ENCODE measurements at regions not wholly inside any gene's neighbourhood (a gene's known extent, or its start where the extent isn't known, plus 50 kb on each side); places are given as distances from the start of the nearest gene placed in this dataset.
"Not testable (repeated sequence)": the region's sequence is repeated elsewhere in the genome, so short reads cannot be mapped to it uniquely, and the experiment has no call there.

GRCh38 chr6:26170951-26171841 lies 84.0 kb downstream of the HFE start:
- no peak for DNase-seq
- intact Hi-C loops (cut with DNase I), result no loop called here

DNA sequence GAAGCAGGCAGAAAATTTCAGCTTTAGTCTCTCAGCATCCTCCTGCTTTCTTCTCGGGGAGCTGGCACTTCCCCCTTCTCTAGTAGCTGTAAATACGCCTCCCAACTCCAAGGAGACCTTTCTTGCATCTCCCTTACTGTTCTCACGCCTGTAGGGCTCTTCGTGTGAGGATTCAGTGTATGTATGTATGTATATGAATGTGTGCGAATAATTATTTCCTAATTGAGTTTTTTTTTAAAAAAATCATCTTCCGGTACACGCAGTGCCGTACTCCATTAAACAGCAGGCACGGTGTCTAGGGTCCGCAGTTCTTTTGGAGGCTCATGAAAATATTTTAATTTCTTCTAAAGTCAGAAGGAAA lies 85.4 kb downstream of the HFE start:
- DNase-seq, result no peak
- intact Hi-C loops (cut with DNase I), result no loop called here

DNA sequence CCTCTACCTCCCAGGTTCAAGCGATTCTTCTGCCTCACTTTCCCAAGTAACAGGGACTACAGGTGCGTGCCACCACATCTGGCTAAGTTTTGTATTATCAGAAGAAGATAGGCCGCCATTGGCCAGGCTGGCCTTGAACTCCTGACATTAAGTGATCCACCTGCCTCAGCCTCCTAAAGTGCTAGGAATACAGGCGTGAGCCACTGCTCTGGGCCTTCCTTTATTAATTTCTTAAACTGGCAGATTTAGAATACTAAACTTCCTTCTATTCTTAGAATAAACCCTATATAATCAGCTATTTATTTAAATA lies 86.6 kb downstream of the HFE start:
- intact Hi-C loops (cut with DNase I), result no loop called here
- no peak for DNase-seq

- intact Hi-C loops (cut with DNase I), result no loop called here
- no peak for DNase-seq
These were observed 87.8 kb downstream of the HFE start for GRCh38 chr6:26175033-26175427.

DNA sequence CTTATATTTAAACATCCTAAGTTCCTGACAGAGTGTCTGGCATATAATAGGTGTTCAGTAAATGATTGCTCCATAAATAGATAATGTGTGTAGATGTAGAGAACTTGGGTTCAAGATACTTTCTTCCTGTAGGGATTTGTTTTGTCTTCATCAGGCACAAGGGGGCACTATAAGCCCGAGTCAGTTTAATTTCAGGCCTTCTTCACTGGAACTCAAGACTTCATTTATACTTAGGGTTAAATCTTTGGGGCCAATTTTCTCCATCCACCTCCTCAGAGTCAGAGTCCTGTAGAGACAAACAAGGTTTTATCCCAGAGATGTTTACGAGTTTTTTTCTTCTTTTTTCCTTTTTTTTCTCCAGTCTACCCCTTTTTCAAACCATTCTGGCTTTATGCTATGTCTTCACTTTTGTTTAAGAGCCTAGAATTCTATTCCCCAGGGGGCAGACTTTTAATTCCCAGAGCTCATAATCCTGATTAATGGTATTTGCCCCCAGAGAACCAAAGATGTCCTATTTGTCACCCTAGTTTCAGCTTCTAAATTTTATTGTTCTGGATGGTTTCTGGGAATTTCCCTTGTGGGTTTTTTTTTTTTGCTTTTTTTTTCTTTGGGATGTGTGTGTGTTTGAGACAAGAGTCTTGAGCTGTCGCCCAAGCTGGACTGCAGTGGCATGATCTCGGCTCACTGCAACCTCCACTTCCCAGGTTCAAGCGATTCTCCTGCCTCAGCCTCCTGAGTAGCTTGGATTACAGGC lies 88.4 kb downstream of the HFE start:
- DNase-seq, result peak in 2 of 10 donors; percentile 38 to 48
- intact Hi-C loops (cut with DNase I), result no loop called here

GRCh38 chr6:26179675-26180074 lies 92.4 kb downstream of the HFE start:
- intact Hi-C loops (cut with DNase I), result no loop called here
- no peak for DNase-seq

DNA sequence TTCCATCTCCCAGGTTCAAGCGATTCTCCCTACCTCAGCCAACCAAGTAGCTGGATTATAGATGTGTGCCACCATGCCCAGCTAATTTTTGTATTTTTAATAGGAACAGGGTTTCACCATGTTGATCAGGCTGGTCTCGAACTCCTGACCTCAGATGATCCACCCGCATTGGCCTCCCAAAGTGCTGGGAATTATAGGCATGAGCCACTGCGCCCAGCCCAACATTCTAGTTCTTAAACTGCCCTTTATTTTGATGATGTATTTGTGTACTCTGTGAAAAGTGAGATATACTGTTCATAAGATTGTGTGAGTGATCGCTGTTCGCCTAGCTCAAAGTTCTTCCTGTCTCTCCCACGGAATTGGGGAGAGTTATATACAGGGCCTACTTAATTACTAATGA lies 93.1 kb downstream of the HFE start:
- no peak for DNase-seq
- intact Hi-C loops (cut with DNase I), result no loop called here

DNA sequence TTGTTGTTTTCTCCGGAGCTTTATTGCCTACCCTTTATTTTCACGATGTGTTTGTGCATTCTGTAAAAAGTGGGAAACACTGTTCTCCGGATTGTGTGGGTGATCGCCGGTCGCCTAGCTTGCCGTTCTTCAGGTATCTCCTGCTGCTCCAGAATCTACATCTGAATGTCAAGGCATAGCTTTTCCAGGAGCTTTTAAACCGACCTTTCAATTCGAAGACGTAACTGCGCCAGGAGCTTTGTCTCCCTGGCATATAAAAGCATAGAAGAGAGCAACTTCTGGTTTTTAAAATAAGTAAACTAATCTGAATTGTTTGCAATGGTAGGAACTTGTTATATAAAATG lies 96.0 kb downstream of the HFE start:
- intact Hi-C loops (cut with DNase I), result no loop called here
- peak in 2 of 10 donors; percentile 13 to 73 for DNase-seq

DNA sequence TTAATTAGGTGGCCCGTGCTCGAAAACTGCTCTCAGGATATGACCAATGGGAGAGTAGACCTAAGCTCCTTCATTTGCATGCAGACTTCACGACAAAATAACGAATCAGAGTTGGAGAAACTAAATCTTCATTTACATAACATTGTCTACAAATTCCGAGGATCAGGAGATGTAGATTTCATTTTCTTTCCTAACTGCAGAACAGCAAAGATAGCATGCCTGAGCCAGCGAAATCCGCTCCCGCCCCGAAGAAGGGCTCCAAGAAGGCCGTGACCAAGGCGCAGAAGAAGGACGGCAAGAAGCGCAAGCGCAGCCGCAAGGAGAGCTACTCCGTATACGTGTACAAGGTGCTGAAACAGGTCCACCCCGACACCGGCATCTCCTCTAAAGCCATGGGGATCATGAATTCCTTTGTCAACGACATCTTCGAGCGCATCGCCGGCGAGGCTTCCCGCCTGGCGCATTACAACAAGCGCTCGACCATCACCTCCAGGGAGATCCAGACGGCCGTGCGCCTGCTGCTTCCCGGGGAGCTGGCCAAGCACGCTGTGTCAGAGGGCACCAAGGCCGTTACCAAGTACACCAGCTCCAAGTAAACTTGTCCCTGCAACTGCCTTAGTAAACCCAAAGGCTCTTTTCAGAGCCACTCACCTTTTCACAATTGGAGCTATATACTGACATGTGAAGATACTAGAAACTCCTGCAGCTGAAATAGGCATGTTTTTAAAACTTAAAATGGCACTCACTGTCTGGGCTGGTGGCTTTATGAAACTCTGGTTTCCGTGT lies 96.5 kb downstream of the HFE start:
- peak; percentile 40 to 94 (median 65) for DNase-seq
- intact Hi-C loops (cut with DNase I), result no loop called here

DNA sequence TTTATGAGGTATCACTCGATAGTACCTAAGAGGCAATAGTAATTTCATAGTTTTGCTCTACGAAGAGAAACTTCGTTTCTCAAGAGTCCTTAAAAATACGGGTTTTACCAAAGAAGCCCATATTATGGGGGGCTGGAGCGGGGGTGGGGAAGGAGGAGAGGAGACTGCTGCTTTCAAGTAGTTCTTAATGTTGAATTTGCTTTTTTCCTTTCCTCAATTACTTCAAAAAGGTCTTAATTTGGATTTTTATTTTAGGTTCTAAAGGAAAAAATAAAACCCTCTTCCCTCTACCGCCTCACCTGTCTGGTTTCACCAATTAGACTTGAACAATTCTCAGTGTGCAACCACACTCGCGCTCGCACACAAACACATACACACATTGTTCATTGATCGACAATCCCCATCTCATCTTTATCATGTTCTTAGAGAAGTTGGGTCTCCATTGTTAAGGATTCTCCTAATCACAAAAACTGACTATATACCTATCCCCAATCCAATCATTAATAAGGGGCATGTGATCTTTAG lies 97.2 kb downstream of the HFE start:
- DNase-seq, result no peak
- intact Hi-C loops (cut with DNase I), result no loop called here

DNA sequence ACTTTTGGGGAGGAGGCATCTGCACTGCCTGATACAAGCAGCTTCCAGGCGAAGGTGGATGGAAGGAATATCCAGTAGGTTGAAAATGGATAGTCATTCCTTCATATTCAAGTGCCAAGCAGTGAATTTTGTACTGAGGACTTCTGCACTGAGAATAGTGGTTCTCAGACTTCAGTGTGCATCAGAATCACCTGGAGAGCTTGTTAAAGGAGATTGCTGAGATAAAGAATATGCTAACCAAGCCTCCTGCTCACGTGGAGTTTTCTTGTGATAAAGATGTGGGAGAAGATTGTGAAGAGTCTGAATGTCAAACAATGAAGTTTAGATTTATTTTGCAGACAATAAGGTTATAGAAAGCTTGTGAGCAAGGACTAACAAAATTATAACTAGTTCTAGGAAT lies 97.8 kb downstream of the HFE start:
- intact Hi-C loops (cut with DNase I), result no loop called here
- no peak for DNase-seq

DNA sequence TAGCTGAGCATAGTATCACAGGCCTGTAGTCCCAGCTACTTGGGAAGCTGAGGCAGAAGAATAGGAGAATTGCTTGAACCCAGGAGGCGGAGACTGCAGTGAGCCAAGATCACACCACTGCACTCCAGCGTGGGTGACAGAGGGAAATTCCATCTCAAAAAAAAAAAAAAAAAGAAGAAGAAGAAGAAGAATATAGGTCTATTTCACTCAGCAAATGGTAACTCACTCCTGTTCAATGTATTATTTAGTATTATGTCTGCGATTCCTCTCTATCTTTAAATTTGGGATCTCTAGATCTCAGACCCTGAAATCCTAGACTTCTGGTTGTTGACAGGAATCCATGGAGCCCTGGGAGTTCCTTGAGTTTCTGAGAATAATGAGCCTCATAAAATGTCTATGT lies 98.6 kb downstream of the HFE start:
- DNase-seq, result no peak
- intact Hi-C loops (cut with DNase I), result no loop called here

GRCh38 chr6:26186652-26187051 lies 99.4 kb downstream of the HFE start:
- intact Hi-C loops (cut with DNase I), result no loop called here
- DNase-seq, result no peak

DNA sequence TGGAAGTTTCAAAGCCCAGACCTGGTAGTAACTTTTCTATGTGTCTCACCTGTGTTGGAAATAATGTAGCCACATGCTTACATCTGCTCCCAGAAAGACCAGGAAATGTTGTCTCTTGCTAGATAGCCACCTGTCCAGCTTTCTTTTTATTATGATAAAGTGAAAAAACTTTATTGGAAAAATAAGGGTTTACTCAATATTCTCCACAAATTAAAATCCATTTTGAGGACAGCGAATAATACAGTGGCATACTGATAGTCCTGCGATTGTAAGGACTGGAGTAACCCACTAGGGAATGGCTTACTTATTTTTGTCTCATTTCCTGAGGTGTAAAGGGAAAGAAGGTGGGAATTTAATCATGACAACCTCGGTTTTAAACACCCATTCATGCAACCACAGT lies 100.1 kb downstream of the HFE start:
- no peak for DNase-seq
- intact Hi-C loops (cut with DNase I), result no loop called here

DNA sequence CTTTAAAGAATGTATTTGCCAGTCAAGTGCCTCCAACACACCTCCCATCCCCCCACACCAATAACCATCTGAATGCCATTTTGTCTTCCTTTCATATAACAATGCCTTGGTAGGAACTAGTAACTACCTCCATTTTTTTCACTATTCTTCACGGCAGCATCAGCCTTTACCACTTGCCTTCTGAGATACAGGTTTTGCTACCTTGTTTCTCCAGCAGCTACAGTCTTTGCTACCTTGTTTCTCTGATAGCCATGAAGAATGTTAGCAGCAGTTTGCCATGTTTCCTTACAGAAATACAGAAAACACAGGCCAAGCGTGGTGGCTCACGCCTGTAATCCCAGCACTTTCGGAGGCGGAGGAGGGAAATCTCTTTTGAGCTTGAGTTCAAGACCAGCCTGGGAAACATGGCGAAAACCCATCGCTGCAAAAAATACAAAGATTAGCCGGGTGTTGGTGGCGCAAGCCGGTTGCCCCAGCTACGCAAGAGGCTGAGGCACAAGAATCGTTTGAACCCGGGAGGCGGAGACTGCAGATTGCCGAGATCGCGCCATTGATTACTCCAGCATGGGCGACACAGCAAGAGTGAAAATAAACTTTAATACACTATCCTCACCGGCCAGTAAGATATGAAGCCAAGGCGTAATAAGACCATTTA lies 100.9 kb downstream of the HFE start:
- DNase-seq, result peak in 1 of 10 donors; percentile 72
- intact Hi-C loops (cut with DNase I), result no loop called here

- intact Hi-C loops (cut with DNase I); DNase-seq: not testable (repeated sequence)
These were observed 104.3 kb downstream of the HFE start for GRCh38 chr6:26191512-26191911.

GRCh38 chr6:26193467-26194328 lies 106.5 kb downstream of the HFE start:
- intact Hi-C loops (cut with DNase I), result no loop called here
- DNase-seq, result no peak

DNA sequence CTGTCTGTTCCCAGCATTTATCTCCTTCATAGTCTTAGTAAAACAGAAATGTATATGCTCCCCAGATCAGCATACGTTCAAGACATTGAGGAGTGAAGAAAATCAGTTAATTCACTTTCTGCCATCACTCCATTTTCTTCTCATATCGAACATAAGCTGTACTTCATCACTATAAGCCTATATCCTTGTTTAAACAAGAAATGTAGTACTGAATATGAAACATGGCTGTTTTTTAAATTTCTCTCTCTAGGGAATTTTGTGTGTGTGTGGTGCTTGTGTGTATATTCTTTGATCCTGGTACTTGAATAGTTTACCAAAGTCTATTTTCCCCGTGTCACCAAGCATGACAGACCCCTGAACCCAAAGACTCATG lies 107.1 kb downstream of the HFE start:
- DNase-seq, result no peak
- intact Hi-C loops (cut with DNase I), result no loop called here

GRCh38 chr6:26194816-26195375 lies 107.7 kb downstream of the HFE start:
- intact Hi-C loops (cut with DNase I), result loop anchor here (5.0 kb wide), 2 partner anchors 38 to 68 kb away; a partner anchor contains a TSS
- no peak for DNase-seq

Measured in posterior cingulate gyrus (tissue), 11 donors.